GM12892 (cell line): ENCODE measurements at regions not wholly inside any gene's neighbourhood (a gene's known extent, or its start where the extent isn't known, plus 50 kb on each side); places are given as distances from the start of the nearest gene placed in this dataset.

Experiments used
- POLR2A ChIP-seq: IDR thresholded peaks from 2 replicates; pipeline ENCODE4 v1.6.1; 2011; ENCODE audit warnings: low read depth, low read length, control low read depth
- POLR2AphosphoS5 ChIP-seq: IDR thresholded peaks from 2 replicates; pipeline ENCODE4 v1.6.1; 2011; ENCODE audit warnings: low read depth, low read length, control low read depth
- TAF1 ChIP-seq: IDR thresholded peaks from 2 replicates; pipeline ENCODE4 v1.6.1; 2011; ENCODE audit warnings: low read depth, mild to moderate bottlenecking, control low read depth, low read length, borderline replicate concordance

DNA sequence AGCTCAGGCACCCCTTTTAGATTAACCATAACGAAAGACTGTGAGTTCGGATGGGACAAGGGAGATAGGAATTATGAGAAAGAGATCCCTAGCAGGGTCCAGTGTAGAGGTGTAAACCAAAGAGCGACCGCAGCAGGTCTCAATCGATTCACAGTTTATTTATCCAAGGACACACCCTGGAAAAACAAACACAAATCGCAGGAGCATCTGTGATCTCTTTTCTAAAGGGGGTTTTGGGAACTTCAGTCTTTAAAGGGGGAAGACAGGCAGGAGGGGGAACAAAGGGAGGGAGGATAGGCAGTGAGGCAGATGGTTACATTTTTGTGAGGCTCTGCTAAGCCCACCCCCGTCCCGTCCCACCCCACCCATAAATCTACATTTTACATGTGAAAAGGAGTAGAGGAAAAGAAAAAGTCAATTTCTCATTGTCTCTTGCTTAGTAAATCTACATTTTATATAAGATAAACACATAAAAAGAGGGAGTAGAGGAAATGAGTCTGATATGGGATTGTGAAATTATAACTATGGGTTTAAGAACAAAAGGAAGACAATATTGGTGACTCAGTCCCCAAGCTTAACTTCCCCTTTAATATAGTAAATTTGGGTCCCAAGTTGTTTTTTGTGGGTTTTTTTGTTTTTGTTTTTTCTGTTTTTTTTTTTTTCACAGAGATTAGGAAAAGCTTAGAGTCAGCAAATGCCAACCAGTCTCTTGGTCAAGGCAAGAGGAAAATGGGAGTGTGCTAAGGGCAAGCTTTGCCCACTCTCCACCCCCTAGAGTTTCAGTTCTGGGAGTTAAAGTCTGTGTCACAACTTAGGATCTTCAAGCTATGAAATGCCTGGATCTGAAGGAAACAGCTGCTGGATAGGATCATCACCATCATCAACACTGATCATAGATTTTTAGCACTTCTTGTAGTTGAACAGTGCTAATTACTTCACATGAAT, 160.9 kb upstream of the CDH5 start:
- no peak for TF ChIP-seq POLR2A
- TF ChIP-seq TAF1, result no peak
- TF ChIP-seq POLR2AphosphoS5, result no peak
